Renal pelvis (tissue), 1 donor: ENCODE measurements at regions not wholly inside any gene's neighbourhood (a gene's known extent, or its start where the extent isn't known, plus 50 kb on each side); places are given as distances from the start of the nearest gene placed in this dataset.

ENCODE experiments used
- DNase-seq: peaks from one replicate; pipeline ENCODE4 v3.0.0-alpha.2; 2013

DNA sequence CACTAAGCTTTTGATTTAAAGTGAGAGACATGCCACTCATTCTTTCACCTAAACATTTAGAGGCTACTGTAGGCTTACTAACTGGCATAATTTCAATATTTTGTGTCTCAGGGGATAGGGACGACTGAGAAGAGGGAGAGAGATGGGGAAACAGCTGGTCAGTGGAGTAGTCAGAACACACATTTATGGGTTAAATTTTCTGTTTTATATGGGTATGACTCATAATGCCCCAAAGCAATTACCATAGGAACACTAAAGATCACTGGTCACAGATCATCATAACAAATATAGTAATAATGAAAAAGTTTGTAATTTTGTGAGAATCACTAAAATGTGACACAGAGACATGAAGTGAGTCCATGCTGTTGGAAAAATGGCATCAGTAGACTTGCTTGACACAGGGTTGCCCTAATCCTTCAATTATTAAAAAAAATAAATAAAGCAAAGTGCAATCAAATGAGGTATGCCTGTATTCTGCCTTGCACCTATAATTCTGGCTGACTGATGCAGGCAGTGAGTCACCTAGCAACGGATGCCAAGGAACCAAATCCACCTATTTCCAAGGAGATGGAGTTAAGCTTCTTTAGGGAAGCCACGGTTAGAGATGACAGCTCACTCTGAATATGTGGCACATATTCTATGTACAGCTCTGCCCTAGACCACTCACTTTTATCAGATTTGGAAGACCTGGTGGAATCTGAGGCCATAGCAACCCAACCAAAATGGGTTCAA is 166.1 kb downstream of the MARCHF11 start:
- no peak for DNase-seq

DNA sequence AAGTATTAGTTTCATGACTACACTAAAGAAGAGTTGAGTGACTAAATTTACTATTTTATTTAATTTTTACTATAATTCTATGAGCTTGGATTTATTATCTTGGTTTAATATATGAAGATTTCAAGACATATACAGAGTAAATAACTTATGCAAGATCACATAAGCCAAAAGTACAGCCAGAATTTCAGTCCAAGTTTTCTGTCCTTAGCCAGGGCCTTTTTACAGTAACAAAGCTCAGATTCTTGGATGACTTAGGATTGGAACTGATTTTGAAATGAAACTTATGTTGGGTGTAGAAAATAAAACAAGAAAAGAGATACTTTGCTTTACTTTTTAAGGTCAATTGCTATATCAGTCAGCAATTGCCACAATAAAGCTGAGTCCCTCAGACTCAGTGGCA is 170.3 kb downstream of the MARCHF11 start:
- DNase-seq: no peak

DNA sequence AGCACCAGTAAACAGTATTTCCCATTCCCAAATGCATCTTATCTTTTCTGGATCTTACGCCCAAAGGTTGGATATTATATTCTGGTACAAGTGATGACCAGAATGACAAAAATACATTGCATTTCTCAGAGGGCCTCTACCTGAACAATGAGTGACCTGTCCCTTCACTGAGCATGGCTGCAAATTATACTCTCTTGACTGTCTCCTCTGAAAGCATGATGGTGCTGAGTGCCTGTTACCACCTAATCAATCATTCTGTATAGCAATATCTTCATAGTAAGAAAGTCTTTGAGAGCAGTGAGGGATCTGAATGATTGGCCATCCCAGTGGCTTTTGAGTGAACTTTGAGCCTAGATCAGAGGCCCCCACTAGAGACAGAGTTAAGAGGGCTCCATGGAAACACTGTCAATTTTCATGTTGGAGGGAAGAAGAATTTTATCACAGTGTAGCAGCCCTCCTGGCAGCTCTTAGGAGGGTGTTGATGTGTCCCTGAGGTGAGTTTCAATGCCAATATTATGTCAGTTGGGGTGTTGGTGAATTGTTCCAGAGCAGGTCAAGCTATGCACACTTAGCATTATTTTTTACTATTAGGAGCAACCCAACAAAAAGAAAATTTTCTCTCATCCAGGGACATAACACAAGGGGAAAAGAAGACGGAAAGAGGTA is 171.7 kb downstream of the MARCHF11 start:
- no peak for DNase-seq

DNA sequence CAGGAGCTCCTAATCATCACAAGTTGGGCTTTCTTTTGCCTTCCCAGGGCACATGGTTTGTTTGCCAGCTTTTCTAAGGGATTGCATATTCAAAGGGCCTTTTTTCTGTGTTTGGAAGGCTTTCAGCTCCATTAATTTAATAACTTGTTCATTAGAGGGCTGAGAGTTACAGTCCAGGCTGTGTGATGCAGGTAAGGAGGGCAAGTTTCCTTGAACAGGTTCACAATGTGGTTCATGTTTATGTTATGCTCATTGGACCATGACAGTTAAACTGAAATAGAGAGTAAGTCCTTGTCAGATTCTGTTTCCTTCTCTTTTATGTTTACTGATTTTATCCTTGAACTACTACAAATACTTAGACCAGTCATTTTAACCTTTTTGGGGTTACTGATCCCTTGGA is 174.4 kb downstream of the MARCHF11 start:
- peak; percentile 65 for DNase-seq

DNA sequence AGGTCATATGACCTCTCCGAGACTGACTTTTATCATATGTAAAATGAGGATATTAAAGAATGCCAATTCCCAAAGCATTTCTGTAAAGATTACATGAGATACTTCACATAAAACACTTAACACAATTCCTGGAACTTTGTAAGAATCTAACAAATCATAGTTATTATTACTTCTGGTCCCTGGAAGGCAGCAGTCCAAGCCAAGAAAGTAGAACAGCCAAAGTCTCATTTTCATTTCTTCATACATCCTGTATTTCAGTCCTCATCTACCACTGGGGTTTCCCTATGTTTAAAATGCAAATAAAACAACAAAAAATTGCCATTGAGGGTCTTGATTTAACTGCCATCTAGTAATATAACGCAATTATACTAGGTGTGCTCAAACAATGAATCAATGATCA is 179.5 kb downstream of the MARCHF11 start:
- no peak for DNase-seq

DNA sequence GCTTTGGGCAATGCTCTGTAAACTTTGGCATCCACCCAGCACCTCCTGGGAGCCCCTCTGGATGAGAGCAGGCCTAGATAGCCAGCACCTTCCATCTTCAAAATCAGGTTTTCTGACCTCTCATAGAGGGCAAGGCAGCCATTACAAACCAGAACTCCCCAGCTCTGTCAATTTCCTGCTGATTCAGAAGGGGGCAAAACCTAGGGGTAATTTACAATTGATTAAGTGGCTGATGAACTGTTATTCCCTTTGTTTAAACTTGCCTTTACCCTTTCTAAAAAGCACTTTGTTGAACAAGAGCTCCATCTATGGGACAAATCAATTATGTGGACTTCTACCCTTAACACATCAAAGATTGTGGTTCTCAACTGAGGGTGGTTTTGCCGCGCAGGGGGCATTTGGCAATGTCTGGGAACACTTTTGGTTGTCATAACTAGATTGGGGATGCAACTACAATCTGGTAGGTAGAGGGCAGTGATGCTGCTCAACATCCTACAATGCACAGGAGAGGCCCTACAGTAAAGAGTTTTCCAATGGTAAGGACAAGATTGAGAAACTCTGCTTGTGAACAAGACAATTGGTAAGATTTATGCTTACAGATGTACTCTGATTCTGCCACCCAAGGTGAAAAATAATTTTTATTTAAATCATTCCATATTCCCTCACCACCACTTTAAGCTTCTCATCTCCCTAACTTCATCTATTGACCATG is 184.1 kb downstream of the MARCHF11 start:
- DNase-seq: peak; percentile 21

DNA sequence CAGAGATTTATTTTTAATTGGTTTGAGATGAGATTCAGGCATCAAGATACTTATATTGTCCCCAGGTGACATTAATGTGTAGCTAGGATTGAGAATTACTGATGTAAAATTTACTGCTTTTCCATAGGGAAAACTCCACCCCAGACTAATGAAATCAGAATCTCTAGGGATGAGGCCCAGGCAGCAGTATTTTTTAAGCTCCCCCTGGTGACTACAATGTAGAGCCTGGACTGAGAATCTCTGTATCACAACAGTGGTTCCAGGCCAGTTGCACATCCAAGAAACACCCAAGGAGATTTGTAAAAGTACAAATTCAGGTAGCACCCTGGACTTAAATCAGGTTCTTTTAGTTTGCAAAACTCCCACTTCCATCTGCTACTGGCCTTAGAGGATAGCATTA is 185.7 kb downstream of the MARCHF11 start:
- DNase-seq: no peak

DNA sequence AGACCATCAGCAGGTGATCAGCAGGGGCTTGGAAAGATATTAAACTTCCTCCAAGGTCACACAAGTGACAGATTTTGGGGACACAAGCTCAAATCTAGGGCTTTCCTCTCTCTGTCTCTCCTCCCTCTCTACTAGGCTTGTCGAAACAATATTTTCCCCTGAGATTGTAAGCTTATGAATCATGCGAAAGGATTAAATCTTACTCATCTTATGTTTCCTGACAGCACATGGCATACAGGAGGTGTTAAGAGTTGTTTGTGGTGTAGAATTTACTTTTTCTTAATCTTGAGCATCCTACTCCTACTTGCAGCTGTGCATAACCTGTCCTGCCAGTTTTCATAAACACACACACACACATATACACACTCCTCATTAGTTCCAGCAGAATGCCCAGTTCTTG is 186.3 kb downstream of the MARCHF11 start:
- DNase-seq: no peak

DNA sequence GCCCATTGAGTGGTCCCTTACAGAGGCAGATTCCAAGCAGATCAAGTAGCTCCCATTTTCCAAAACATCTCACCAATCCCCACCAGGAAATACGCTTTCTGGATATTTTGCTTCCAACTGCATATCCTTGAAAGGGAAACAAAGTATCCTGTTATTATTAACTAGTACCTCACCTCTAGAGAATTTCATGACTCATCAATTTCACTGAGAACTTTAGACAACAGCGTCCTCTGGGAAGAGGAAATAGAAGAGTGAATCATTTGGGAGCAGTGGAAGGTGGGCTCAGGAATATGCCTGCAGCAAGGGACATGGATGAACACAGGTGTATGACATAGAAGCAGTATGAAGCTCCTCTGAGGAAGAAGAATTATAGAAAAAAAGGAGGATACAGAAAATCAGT is 186.7 kb downstream of the MARCHF11 start:
- no peak for DNase-seq

DNA sequence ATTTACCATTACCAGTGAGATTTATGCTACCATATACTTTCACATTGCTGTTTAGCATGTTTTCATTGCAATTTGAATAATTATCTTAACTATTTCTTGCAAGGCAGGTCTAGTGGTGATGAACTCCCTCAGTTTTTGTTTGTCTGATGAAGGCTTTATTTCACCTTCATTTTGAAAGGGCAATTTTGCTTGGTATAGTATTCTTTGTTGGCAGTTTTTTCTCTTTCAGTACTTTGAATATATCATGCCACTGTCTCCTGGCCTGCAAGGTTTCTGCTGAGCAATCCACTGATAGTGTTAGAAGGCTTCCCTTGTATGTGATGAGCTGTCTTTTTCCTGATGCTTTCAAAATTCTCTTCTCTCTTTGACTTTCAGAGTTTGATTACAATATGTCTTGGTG is 188.0 kb downstream of the MARCHF11 start:
- DNase-seq: no peak
